G401 (cell line): ENCODE measurements at regions not wholly inside any gene's neighbourhood (a gene's known extent, or its start where the extent isn't known, plus 50 kb on each side); places are given as distances from the start of the nearest gene placed in this dataset.
"Not testable (repeated sequence)": the region's sequence is repeated elsewhere in the genome, so short reads cannot be mapped to it uniquely, and the experiment has no call there.

Experiments
- DNase-seq: peaks from one replicate; pipeline ENCODE4 v3.0.0-alpha.2; 2015; ENCODE audit warnings: low spot score
- in situ Hi-C: cut with HindIII; loops from 2 replicates; pipeline ENCODE4 v1.10.0; 2016; ENCODE audit warnings: low sequenced_read_pairs, mixed read lengths

DNA sequence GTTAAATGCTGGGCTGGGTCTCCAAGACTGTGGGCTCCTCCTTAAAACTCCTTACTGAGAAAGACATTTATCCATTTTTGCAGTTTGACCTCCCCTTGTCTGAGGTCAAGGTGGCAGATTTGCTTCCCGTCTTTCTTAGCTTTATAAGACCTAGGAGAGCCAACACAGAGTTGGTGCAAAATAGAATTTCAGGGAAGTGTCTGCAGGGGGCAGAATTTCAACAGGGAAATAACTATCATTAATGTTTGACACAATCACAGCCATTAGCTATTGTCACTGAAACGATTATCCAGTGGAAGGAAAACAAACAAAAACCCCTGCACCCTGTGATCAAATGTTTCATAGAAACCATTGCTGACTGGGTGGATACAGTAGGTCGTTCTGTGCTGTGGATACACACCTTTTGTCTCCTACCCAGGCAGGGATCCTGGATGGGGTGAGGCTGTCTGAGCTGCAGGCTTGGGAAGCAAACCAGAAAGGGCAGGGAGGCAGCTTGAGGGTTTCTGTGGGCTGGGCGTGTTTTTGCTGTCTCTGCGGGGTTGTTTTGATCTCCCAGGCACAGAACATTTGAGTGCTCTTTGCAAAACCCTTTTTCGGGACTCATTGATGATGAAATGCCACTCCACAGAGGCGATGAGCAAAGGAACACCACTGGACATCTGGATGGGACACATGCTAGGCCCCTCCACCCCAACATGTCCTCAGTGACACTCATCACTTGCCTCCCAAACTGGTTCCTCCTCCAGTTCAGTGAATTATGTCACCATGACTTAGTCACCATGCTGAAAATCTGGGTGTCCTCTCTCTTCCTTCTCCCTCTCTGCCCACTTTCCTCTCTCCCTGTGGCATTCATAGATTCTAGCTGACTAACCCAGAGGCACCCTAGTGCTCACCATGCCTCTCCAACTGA, 94.2 kb upstream of the SERBP1 start:
- no peak for DNase-seq
- in situ Hi-C loops = loop anchor here (25.0 kb wide), 1 partner anchor 187 kb away; no protein-coding TSS in a partner anchor

DNA sequence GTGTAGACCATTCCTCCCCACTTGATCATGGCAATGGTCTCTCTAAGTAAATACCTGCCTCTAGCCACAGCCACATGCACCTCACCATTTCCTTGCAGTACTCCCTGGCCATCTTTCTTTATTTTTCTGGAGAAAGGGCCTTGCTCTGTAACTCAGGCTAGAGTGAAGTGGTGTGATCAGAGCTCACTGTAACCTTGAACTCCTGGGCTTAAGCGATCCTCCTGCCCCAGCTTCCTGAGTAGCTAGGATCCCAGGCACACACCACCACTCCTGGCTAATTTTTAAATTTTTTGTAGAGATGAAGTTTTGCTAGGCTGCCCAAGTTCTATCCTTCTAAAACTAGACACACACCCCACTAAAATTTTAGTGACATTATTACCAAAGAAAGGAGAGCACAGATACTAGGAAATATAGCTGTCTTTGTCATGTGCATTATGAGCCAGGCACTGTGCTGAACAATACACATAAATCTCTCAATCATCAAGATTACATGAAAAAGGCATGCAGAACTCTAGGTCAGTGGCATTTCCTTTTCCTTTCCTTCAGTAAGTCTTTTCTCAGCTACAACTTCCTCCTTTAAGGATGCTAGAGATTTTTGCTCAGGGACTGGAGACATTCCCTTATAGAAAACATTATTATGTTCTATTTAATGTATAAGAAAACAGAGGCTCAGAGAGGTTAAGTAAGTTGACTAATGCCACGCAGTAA, 95.0 kb upstream of the SERBP1 start:
- in situ Hi-C loops = no loop called here
- DNase-seq = no peak

DNA sequence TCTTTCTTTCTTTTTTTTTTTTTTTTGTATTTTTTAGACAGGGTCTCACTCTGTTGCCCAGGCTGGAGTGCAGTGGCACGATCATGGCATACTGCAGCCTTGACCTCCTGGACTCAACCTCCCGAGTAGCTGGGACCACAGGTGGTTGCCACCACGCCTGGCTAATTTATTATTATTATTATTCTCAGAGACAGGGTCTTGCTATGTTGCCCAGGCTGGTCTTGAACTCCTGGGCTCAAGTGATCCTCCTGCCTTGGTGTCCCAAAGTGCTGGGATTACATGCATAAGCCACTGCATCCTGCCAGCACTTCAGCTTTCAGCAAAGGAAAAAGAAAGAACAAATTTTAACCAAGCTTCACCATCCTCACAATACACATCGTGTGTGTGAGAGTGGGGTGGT, 97.9 kb upstream of the SERBP1 start:
- in situ Hi-C loops = no loop called here
- DNase-seq = no peak

DNA sequence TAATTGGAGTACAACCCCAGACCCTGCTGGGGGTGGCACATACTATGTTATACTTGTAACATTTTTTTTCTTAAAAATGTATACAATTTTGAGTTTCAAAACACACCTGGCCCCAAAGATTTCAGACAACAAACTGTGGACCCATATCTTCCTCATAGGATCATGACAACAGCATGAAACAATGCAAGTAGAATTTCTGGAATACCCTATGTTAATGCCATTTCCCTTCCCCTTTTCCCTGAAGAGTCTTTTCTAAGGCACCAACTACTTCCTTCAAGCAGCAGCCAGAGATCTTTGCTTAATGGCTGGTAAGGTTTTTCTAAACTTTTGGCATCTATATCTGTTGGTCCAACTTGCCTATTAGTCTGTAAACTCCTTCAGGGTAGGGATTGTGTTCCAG, 99.9 kb upstream of the SERBP1 start:
- in situ Hi-C loops = no loop called here
- no peak for DNase-seq

- in situ Hi-C loops = no loop called here
- peak; percentile 76 for DNase-seq
These were observed 102.4 kb upstream of the SERBP1 start for GRCh38 chr1:67532452-67533216.

- DNase-seq = no peak
- in situ Hi-C loops = no loop called here
These were observed 104.4 kb upstream of the SERBP1 start for GRCh38 chr1:67534627-67535065.

DNA sequence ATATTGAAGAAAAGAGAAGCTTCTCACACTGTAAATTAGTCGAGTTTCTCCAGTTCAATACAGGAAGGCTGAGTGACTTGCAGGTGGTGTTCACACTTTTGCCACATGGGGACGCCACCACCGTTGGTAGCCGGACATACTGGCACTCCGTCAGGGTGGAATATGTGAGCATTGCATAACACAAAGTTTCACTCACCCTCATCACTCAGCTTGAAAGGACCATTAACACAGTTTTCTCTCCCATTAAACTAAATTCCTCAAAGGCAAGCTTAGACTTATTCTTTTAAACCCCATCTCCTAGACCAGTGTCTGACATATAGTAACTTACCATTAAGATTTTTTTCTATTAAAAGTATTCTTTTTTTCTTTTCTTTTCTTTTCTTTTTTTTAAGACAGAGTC, 105.3 kb upstream of the SERBP1 start:
- peak; percentile 23 for DNase-seq
- in situ Hi-C loops = no loop called here

DNA sequence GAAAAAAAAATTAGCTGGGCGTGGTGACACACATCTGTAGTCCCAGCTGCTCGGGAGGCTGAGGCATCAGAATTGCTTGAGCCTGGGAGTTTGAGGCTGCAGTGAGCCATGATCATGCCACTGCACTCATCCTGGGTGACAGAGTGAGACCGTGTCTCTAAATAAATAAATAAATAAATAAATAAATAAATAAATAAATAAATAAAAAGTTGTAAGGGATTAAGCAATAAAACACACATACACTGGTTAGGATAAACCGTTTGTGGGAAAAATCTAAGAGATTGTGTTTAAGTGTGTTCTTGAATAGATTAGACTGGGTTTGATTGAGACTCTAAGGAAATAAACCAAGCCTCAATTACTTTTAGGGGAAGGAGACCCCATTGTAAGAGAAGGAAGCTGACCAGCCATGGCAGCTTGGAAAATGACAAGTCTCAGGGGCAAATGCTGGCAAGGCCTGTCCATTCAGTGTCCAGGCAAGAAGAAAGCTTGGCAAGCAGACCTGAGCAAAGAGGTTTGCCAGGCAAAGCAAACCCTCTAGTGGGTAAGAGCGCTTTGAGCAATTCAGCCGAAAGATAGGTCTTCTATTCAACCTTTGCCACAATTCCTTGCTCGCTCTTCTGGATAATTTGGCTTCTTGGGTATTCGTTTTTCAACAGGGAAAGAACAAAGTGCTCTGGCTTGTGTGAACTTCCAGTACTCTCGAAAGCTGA, 106.9 kb upstream of the SERBP1 start:
- peak; percentile 41 for DNase-seq
- in situ Hi-C loops = no loop called here

DNA sequence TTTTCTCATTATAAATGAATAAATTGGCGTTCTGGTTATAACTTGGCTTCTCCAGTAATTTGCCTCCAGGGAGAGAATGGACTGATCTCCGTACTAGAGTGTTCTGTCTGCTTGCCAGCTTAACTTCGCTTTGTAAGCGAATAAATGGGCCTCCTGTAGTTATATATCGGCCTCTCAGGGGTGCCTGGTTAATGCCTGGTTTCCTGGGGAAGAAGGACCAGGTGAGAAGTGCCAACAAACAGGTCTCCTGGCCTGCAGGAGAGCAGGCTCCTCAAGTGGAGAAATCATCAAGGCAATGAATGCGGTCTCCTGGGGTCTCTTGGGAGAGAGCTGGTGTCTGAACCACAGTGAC, 107.4 kb upstream of the SERBP1 start:
- in situ Hi-C loops = no loop called here
- DNase-seq = no peak

- in situ Hi-C loops = no loop called here
- no peak for DNase-seq
These were observed 110.0 kb upstream of the SERBP1 start for GRCh38 chr1:67540025-67540732.

DNA sequence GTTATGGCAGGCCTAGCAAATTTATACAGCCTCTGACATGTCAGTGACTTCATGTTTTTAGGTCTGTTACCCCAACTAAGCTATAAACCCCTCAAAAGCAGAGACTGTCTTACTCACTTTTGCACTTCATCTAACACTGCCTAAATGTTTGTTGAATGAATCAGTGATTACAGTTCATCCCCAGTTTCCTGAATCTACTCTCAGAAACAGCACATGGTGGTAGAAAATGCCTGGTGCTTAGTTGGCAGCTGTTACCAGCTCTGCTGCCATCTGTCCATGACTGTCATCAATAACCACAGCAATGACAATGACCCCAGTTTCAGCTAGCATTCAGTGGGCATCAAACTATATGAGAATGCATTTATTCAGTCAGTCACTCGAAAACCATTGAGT, 110.5 kb upstream of the SERBP1 start:
- no peak for DNase-seq
- in situ Hi-C loops = no loop called here

DNA sequence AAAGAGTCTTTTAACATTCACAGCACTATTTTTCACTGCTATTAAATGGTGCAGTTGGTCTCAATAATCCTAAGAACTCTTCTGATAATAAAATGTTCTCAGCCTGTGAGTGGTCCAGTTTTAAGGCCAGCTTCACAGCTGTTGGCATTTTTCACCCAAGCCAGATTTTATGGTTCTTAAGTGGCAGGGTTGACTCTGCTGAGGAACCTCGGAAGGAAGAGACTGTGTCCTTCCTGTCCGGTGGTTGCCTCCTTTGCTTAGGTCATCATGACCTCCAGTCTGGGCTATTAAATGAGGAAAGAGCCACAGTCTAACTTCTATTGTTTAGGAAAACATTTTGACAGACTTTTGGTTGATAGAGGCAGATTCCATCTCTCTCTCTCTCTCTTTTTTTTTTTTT, 112.5 kb upstream of the SERBP1 start:
- DNase-seq = no peak
- in situ Hi-C loops = no loop called here

- in situ Hi-C loops = no loop called here
- no peak for DNase-seq
These were observed 114.7 kb upstream of the SERBP1 start for GRCh38 chr1:67544921-67545320.

- in situ Hi-C loops = no loop called here
- no peak for DNase-seq
These were observed 115.2 kb upstream of the SERBP1 start for GRCh38 chr1:67545364-67545763.

DNA sequence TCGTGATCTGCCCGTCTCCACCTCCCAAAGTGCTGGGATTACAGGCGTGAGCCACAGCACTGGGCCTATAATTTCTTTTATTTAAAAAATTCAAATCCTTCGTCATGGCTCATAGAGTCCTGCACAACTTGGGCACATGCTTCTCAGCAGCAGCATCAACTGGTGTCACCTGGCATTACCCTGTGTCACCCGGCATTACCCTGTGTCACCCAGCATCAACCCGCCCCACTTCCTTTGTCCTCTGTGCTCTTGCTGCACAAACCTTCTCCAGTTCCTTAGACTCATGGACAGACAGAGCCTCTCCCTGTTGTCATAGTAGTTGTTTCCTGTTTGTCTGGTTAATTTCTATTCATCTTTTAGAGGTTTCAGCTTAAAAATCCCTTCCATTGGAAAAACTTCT, 121.2 kb upstream of the SERBP1 start:
- in situ Hi-C loops = no loop called here
- no peak for DNase-seq

GRCh38 chr1:67552336-67552759, 122.1 kb upstream of the SERBP1 start:
- no peak for DNase-seq
- in situ Hi-C loops = no loop called here

DNA sequence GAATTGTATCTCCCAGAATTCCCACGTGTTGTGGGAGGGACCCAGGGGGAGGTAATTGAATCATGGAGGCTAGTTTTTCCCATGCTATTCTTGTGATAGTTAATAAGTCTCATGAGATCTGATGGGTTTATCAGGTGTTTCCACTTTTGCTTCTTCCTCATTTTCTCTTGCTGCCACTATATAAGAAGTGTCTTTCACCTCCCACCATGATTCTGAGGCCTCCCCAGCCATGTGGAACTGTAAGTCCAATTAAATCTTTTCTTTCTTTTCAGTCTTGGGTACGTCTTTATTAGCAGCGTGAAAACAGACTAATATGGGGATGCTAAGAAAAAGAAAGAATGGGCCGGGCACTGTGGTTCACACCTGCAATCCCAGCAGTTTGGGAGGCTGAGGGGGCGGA, 124.0 kb upstream of the SERBP1 start:
- in situ Hi-C loops, DNase-seq: not testable (repeated sequence)

DNA sequence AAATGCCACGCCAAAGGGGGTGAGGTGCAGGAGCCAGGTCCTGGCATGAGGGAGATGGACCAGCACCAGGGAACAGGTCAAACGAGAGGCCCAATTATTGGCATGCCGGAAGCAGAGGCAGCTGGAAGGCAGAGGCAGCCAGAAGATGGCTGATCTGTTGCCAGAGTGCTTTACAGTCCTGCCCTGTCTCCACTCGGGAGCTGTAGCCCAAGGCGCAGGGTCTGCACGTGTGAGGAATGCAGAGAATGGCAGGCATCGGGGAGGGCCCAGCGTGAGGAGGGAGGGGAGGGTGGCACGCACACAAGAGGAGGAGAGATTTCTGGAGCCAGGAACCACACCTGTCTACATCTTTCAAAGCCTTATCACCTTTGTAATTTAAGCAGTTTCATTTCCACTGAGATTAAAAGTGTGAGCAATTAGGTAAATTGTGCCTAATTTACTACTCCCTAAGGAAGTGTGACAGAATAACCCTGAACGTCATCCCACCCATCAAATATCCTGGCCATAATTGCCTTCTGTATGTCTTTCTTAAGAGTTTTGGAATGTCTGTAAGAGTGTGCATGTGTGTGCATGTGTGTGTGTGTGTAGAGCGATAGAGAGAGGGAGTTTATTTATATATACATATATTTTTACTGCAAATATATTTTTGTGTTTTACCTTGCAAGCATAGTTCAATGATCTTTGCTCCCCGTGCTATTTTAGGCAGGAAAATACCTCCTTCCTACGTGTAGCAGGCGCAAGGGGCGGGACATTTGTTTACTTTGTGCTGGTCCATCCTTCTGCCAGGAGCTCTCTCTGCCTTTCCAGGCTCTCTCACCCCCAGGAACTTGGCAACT, 125.5 kb upstream of the SERBP1 start:
- in situ Hi-C loops = no loop called here
- no peak for DNase-seq
